ENCODE measurements at regions not wholly inside any gene's neighbourhood (a gene's known extent, or its start where the extent isn't known, plus 50 kb on each side); places are given as distances from the start of the nearest gene placed in this dataset.

DNA sequence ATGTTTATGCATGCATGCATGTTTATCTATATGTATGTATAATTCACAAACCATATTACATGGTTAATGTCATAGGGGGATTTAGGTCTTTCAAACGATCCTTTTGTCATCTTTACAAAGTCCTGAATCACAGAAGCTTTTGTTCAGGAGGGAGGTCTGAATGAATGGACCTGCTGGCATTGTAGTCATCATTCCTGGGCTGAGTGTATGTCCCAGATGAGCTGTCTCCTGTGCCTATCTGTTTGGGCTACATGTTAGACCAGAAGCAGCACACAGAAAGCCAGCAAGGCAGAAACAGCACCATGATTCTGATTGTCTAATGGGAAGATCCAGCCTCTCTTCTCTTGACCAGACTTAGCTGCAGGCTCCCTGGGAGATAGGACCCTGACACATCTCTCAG is 69.5 kb downstream of the ADM start:
- no peaks in the 10 kb centered on the region for H3K9me2 ChIP-seq (ENCODE audit: insufficient read depth, low read length)
- DNase-seq (ENCODE audit: low spot score) = no peak
- H3K9me3 ChIP-seq (ENCODE audit: low read length) = no peaks in the 10 kb centered on the region
- H4K20me1 ChIP-seq (ENCODE audit: insufficient read depth, low read length) = no peaks in the 10 kb centered on the region
- intact Hi-C loops (cut with micrococcal nuclease; ENCODE audit: unreplicated experiment) = no loop called here
- no TSS peak for BruUV-seq (replicated peaks)
- no peak overlapping the region for H3K27ac ChIP-seq (ENCODE audit: low read depth, low read length, poor library complexity, severe bottlenecking)
- no peaks in the 10 kb centered on the region for H3K36me3 ChIP-seq (ENCODE audit: insufficient read depth, low read length)
- no peak overlapping the region for H2AFZ ChIP-seq (ENCODE audit: low read length)
- no peak overlapping the region for H3K4me2 ChIP-seq (ENCODE audit: low read length)
- H3K4me1 ChIP-seq (ENCODE audit: insufficient read depth, low read length, poor library complexity, severe bottlenecking) = no peaks in the 10 kb centered on the region
- no peak overlapping the region for H3K4me3 ChIP-seq (ENCODE audit: low read depth, low read length, poor library complexity, severe bottlenecking)
- TF ChIP-seq, protein P1, sequence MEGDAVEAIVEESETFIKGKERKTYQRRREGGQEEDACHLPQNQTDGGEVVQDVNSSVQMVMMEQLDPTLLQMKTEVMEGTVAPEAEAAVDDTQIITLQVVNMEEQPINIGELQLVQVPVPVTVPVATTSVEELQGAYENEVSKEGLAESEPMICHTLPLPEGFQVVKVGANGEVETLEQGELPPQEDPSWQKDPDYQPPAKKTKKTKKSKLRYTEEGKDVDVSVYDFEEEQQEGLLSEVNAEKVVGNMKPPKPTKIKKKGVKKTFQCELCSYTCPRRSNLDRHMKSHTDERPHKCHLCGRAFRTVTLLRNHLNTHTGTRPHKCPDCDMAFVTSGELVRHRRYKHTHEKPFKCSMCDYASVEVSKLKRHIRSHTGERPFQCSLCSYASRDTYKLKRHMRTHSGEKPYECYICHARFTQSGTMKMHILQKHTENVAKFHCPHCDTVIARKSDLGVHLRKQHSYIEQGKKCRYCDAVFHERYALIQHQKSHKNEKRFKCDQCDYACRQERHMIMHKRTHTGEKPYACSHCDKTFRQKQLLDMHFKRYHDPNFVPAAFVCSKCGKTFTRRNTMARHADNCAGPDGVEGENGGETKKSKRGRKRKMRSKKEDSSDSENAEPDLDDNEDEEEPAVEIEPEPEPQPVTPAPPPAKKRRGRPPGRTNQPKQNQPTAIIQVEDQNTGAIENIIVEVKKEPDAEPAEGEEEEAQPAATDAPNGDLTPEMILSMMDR (conservative IDR thresholded peaks at IDR 0.05; ENCODE audit: low read length) = no peak
- TF ChIP-seq EZH2phosphoT487 (IDR thresholded peaks at IDR 0.05; ENCODE audit: borderline replicate concordance, low read depth, low read length) = no peak
- H3K79me2 ChIP-seq (ENCODE audit: insufficient read depth, low read depth, low read length) = no peaks in the 10 kb centered on the region
- ChIA-PET POLR2A (interaction anchor here (0.6 to 0.8 kb wide), 2 partner anchors 49 to 85 kb away, joined by 3 read pairs; no protein-coding TSS in a partner anchor), CTCF (ENCODE audit: unreplicated experiment) (interaction anchor here (1.5 kb wide), 1 partner anchor 8 kb away, joined by 5 read pairs; no protein-coding TSS in a partner anchor)

DNA sequence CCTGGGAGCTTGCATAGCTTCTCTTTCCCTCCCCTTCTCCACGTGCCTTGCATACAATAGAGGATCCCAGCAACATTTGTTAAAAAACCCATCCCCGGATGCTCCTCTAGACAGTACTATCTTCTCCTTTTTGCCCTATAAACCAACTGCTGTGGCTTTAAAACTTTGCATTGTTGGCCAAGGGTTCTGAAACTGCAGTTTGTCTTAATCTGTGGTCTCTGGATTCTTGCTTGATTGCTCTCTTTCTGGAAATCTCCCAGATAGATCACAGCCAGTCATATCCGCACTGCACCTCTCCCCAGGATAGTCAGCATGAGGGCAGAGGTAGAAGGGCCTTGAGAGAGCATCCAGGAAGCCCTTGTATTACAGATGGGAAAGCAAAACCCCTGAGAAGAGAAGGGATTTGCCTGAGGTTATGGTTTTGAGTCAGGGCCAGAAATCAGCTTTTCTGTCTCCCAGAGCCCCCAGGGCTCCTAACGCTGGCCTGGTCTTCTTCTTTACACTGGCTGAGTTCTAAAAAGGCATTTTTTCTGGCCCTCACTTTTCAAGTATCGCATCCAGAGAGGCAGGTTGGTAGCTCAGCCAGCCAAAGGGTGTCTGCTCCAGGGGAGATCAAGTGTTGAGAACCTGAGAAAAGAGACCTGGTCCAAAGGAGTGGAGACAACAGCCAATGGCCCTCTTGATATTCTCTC is 70.6 kb downstream of the ADM start:
- no peaks in the 10 kb centered on the region for H3K36me3 ChIP-seq (ENCODE audit: insufficient read depth, low read length)
- BruUV-seq (replicated peaks) = no TSS peak
- H3K9me2 ChIP-seq (ENCODE audit: insufficient read depth, low read length) = no peaks in the 10 kb centered on the region
- DNase-seq (ENCODE audit: low spot score) = no peak
- no peaks in the 10 kb centered on the region for H4K20me1 ChIP-seq (ENCODE audit: insufficient read depth, low read length)
- POLR2A ChIA-PET = interaction anchor here (0.6 to 0.8 kb wide), 2 partner anchors 50 to 64 kb away, joined by 3 read pairs; no protein-coding TSS in a partner anchor
- H2AFZ ChIP-seq (ENCODE audit: low read length) = no peak overlapping the region
- no peaks in the 10 kb centered on the region for H3K4me1 ChIP-seq (ENCODE audit: insufficient read depth, low read length, poor library complexity, severe bottlenecking)
- H3K4me3 ChIP-seq (ENCODE audit: low read depth, low read length, poor library complexity, severe bottlenecking) = no peak overlapping the region
- H3K9me3 ChIP-seq (ENCODE audit: low read length) = no peaks in the 10 kb centered on the region
- H3K79me2 ChIP-seq (ENCODE audit: insufficient read depth, low read depth, low read length) = no peaks in the 10 kb centered on the region
- CTCF ChIA-PET (ENCODE audit: unreplicated experiment) = interaction anchor here (1.5 kb wide), 1 partner anchor 9 kb away, joined by 5 read pairs; no protein-coding TSS in a partner anchor
- no peak overlapping the region for H3K27ac ChIP-seq (ENCODE audit: low read depth, low read length, poor library complexity, severe bottlenecking)
- no peak overlapping the region for H3K4me2 ChIP-seq (ENCODE audit: low read length)
- intact Hi-C loops (cut with micrococcal nuclease; ENCODE audit: unreplicated experiment) = no loop called here
- TF ChIP-seq, protein P1 (conservative IDR thresholded peaks at IDR 0.05; ENCODE audit: low read length) = no peak
- no peak for TF ChIP-seq EZH2phosphoT487 (IDR thresholded peaks at IDR 0.05; ENCODE audit: borderline replicate concordance, low read depth, low read length)

DNA sequence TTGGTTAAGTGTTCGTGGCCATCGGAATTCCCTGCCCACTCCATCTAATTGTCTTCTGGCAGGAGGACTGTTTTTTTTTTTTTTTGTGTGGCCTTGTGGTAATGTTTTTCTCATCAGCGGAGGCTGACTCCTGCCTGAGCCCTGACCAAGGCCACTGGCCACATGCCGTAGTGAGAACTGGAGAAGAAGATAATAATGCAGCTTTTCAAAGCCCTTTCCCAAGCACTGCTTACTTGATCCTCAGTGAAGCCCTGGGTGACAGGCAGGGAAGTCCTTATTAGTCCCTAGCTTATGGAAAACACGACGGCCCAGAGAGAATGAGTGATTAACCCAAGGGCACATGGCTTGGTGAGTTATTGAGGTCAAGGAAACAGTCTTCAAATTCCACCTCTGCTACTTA is 71.2 kb downstream of the ADM start:
- CTCF ChIA-PET (ENCODE audit: unreplicated experiment) = no interaction called here
- POLR2A ChIA-PET = interaction anchor here (0.6 kb wide), 1 partner anchor 63 kb away, joined by 3 read pairs; no protein-coding TSS in a partner anchor

More for the DNA sequence above, 71.2 kb downstream of the ADM start:
- H3K36me3 ChIP-seq (ENCODE audit: insufficient read depth, low read length) = no peaks in the 10 kb centered on the region
- no peaks in the 10 kb centered on the region for H3K9me3 ChIP-seq (ENCODE audit: low read length)
- H3K9me2 ChIP-seq (ENCODE audit: insufficient read depth, low read length) = no peaks in the 10 kb centered on the region
- H3K4me3 ChIP-seq (ENCODE audit: low read depth, low read length, poor library complexity, severe bottlenecking) = no peak overlapping the region
- no peak overlapping the region for H3K4me2 ChIP-seq (ENCODE audit: low read length)
- H3K79me2 ChIP-seq (ENCODE audit: insufficient read depth, low read depth, low read length) = no peaks in the 10 kb centered on the region
- no peak for TF ChIP-seq EZH2phosphoT487 (IDR thresholded peaks at IDR 0.05; ENCODE audit: borderline replicate concordance, low read depth, low read length)
- TF ChIP-seq, protein P1 (conservative IDR thresholded peaks at IDR 0.05; ENCODE audit: low read length) = no peak
- no peak overlapping the region for H2AFZ ChIP-seq (ENCODE audit: low read length)
- H3K4me1 ChIP-seq (ENCODE audit: insufficient read depth, low read length, poor library complexity, severe bottlenecking) = no peaks in the 10 kb centered on the region
- H3K27ac ChIP-seq (ENCODE audit: low read depth, low read length, poor library complexity, severe bottlenecking) = no peak overlapping the region
- no peaks in the 10 kb centered on the region for H4K20me1 ChIP-seq (ENCODE audit: insufficient read depth, low read length)
- intact Hi-C loops (cut with micrococcal nuclease; ENCODE audit: unreplicated experiment) = no loop called here
- BruUV-seq (replicated peaks) = no TSS peak
- no peak for DNase-seq (ENCODE audit: low spot score)
